Loucy (cell line): ENCODE measurements at regions not wholly inside any gene's neighbourhood (a gene's known extent, or its start where the extent isn't known, plus 50 kb on each side); places are given as distances from the start of the nearest gene placed in this dataset.

ENCODE experiments used
- H2AFZ ChIP-seq: fragments of 200-600 bp; sonication (generic); 2 replicates; pipeline ENCODE4 v1.6.0; 2016; ENCODE audit warnings: antibody characterized with exemption, mild to moderate bottlenecking, low read length, moderate library complexity
- H3F3A ChIP-seq: fragments of 200-600 bp; 2 replicates; pipeline ENCODE4 v1.6.0; 2016; ENCODE audit warnings: antibody characterized with exemption, low read depth, mild to moderate bottlenecking
- H3K27me3 ChIP-seq: fragments of 200-600 bp; sonication (generic); 2 replicates; pipeline ENCODE4 v1.6.1; 2014; ENCODE audit warnings: low read length, mild to moderate bottlenecking; ENCODE audit not compliant: insufficient read depth, poor library complexity, severe bottlenecking
- H3K36me3 ChIP-seq: fragments of 200-600 bp; sonication (generic); 2 replicates; pipeline ENCODE4 v1.6.1; 2016; ENCODE audit warnings: low read length; ENCODE audit not compliant: insufficient read depth
- H3K4me1 ChIP-seq: fragments of 200-600 bp; sonication (generic); 2 replicates; pipeline ENCODE4 v1.5.1; 2014; ENCODE audit warnings: low read length, mild to moderate bottlenecking; ENCODE audit not compliant: insufficient read depth, poor library complexity, severe bottlenecking
- H3K4me2 ChIP-seq: fragments of 200-600 bp; sonication (generic); 2 replicates; pipeline ENCODE4 v1.6.0; 2014; ENCODE audit warnings: antibody characterized with exemption, low read length, low read depth, mild to moderate bottlenecking; ENCODE audit not compliant: poor library complexity, severe bottlenecking
- H3K4me3 ChIP-seq: fragments of 200-600 bp; sonication (generic); 2 replicates; pipeline ENCODE4 v1.5.1; 2014; ENCODE audit warnings: low read length, mild to moderate bottlenecking, mixed read lengths; ENCODE audit not compliant: poor library complexity, severe bottlenecking
- H3K79me2 ChIP-seq: fragments of 200-600 bp; sonication (generic); 2 replicates; pipeline ENCODE4 v1.6.1; 2014; ENCODE audit warnings: low read length; ENCODE audit not compliant: insufficient read depth
- H3K9ac ChIP-seq: fragments of 200-600 bp; sonication (generic); 2 replicates; pipeline ENCODE4 v1.6.0; 2014; ENCODE audit warnings: mild to moderate bottlenecking, low read depth, low read length, moderate library complexity; ENCODE audit not compliant: poor library complexity, severe bottlenecking
- H3K9me2 ChIP-seq: fragments of 200-600 bp; sonication (generic); replicated peaks from 2 replicates; pipeline ENCODE4 v1.6.1; 2016; ENCODE audit warnings: low read depth, low read length, mixed read lengths
- H3K9me3 ChIP-seq: fragments of 200-600 bp; sonication (generic); 2 replicates; pipeline ENCODE4 v1.6.1; 2014; ENCODE audit warnings: mild to moderate bottlenecking, antibody characterized with exemption, low read length, low read depth; ENCODE audit not compliant: insufficient read depth
- H4K20me1 ChIP-seq: fragments of 200-600 bp; sonication (generic); 2 replicates; pipeline ENCODE4 v1.6.0; 2014; ENCODE audit warnings: antibody characterized with exemption, low read length, mild to moderate bottlenecking; ENCODE audit not compliant: insufficient read depth, poor library complexity, severe bottlenecking
- CTCF ChIP-seq: fragments of 200-600 bp; sonication (generic); conservative IDR thresholded peaks from 2 replicates; pipeline ENCODE4 v1.5.1; 2014; ENCODE audit warnings: mild to moderate bottlenecking, antibody characterized with exemption, low read length
- EZH2phosphoT487 ChIP-seq: fragments of 200-600 bp; IDR thresholded peaks from 2 replicates; pipeline ENCODE4 v1.6.1; 2018; ENCODE audit warnings: antibody characterized with exemption, mild to moderate bottlenecking, moderate library complexity, borderline replicate concordance

DNA sequence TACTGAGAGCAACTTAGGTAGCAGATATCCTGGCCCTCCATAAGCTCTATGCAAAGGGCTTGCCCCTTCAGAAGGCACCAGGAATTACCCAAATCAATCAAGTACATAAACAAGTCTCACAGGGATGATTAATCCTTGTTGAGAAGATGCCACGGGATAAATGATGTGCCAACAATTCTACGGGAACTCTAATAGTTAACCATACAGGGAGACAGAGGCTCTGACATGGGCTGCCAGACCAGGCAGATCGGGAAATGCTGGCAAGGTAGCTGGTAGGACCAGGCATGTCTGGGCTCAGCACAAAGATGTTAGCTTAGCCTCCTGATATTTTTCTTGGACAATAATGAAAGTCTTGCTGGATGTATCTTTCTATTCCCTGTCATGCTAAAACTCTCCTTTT is 249.3 kb upstream of the THBS1 start:
- H2AFZ ChIP-seq, result no peak overlapping the region
- H3K9me3 ChIP-seq, result no peaks in the 10 kb centered on the region
- no peak for TF ChIP-seq EZH2phosphoT487
- no peaks in the 10 kb centered on the region for H4K20me1 ChIP-seq
- H3K4me3 ChIP-seq, result no peak overlapping the region
- H3K9ac ChIP-seq, result no peak overlapping the region
- no peaks in the 10 kb centered on the region for H3F3A ChIP-seq
- no peaks in the 10 kb centered on the region for H3K9me2 ChIP-seq
- no peak overlapping the region for H3K4me2 ChIP-seq
- H3K27me3 ChIP-seq, result no peaks in the 10 kb centered on the region
- H3K36me3 ChIP-seq, result no peaks in the 10 kb centered on the region
- H3K4me1 ChIP-seq, result no peaks in the 10 kb centered on the region
- no peaks in the 10 kb centered on the region for H3K79me2 ChIP-seq

DNA sequence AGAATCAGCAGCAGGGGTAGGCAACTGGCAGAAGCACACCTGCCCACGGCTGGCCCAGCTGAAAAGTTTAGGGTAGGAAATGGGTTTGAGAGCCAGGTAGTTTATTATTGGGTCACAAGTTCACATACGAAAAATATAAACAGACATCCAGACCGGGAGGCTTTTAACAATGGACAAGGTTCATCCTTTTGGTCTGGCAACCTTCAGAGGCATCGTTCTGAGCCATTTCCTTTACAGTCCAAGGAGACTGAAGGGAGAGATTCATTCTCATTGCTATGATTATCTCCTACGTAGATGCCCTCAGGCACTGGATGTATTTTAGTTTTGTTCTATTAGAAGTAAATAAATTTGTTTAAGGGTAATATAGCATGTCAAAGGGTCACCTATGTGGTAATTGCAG is 248.0 kb upstream of the THBS1 start:
- Histone ChIP-seq H3K79me2 (no peaks in the 10 kb centered on the region), H3K4me1 (no peaks in the 10 kb centered on the region), H3K27me3 (no peaks in the 10 kb centered on the region), H3K4me3 (no peak overlapping the region), H3K9ac (no peak overlapping the region), H3K9me3 (no peaks in the 10 kb centered on the region), H2AFZ (no peak overlapping the region), H3K36me3 (no peaks in the 10 kb centered on the region), H4K20me1 (no peaks in the 10 kb centered on the region), H3F3A (no peaks in the 10 kb centered on the region), H3K4me2 (no peak overlapping the region), H3K9me2 (no peaks in the 10 kb centered on the region)
- TF ChIP-seq CTCF, result no peak
- no peak for TF ChIP-seq EZH2phosphoT487

DNA sequence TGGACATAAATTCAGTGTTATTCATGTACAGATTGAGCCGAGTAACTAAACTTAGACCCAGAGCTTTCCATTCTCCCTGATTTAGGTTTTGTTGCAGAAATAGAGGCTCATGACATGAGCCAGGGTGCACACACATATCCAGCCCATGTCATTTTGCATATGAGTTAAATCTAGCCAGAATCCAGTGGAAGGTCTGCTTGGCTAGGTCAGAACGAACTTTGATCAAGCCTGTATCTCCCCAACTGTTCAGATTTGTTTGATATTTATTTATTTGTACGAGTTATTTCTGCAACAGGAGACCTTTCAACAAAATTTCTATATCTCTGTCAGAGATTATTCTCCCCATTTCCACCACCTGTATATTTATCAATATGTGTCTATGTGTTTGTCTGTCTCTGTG is 247.5 kb upstream of the THBS1 start:
- Histone ChIP-seq H3F3A (no peaks in the 10 kb centered on the region), H3K9me2 (no peaks in the 10 kb centered on the region), H4K20me1 (no peaks in the 10 kb centered on the region), H3K27me3 (no peaks in the 10 kb centered on the region), H3K36me3 (no peaks in the 10 kb centered on the region), H3K4me2 (no peak overlapping the region), H3K79me2 (no peaks in the 10 kb centered on the region), H3K4me3 (no peak overlapping the region), H3K9me3 (no peaks in the 10 kb centered on the region), H2AFZ (no peak overlapping the region), H3K4me1 (no peaks in the 10 kb centered on the region), H3K9ac (no peak overlapping the region)
- TF ChIP-seq CTCF (no peak), EZH2phosphoT487 (no peak)

GRCh38 chr15:39333896-39334295 is 247.0 kb upstream of the THBS1 start:
- Histone ChIP-seq H2AFZ (no peak overlapping the region), H3K36me3 (no peaks in the 10 kb centered on the region), H3K4me1 (no peaks in the 10 kb centered on the region), H3K4me2 (no peak overlapping the region), H3K9me2 (no peaks in the 10 kb centered on the region), H4K20me1 (no peaks in the 10 kb centered on the region), H3K9me3 (no peaks in the 10 kb centered on the region), H3K79me2 (no peaks in the 10 kb centered on the region), H3K4me3 (no peak overlapping the region), H3K27me3 (no peaks in the 10 kb centered on the region), H3K9ac (no peak overlapping the region), H3F3A (no peaks in the 10 kb centered on the region)
- no peak for TF ChIP-seq CTCF
- no peak for TF ChIP-seq EZH2phosphoT487
